GM19397 (cell line): ENCODE measurements at regions not wholly inside any gene's neighbourhood (a gene's known extent, or its start where the extent isn't known, plus 50 kb on each side); places are given as distances from the start of the nearest gene placed in this dataset.

Experiments
- ATAC-seq: cut with Tn5 transposase; IDR thresholded peaks from one replicate; pipeline ENCODE4 v1.9.1; 2021; ENCODE audit warnings: mild to moderate bottlenecking, moderate library complexity; ENCODE audit not compliant: unreplicated experiment

DNA sequence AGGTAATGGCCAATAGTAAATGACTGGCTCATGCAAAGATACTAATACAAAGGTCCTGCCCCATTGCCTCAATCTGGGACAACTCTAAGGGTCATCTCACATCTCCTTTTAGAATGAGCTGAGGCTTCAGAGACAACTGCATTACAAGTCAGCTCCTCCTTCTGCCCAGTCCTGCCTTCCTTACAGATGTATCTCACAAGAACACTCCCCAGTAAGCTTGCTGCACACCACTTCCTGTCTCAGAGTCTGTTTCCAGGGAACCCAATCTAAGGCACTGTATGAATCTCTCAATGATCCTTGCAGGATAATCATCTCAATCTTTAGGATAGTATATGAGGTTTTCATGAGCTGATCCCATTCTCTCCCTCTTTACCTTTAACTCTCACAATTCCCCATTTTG lies 57.8 kb upstream of the ZDHHC17 start:
- no peak for ATAC-seq

DNA sequence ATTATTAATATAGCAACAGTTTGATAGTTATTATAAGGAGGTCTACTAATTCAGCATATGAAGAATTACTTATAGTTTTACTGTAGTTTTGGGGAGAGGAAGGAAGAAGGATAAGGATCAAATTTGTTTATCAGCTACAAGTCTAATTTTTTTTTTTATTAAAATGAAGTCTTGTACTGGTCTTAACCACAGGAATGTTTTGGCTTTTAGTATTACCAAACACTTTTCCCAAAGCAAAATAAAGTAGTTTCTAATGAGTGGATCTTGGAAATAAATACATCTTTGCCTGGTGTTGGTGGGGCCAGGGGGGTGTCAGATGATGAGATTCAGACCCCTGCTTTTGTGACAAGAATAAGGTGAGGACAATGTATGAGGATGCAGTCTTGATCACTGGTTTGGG lies 57.2 kb upstream of the ZDHHC17 start:
- ATAC-seq, result no peak

DNA sequence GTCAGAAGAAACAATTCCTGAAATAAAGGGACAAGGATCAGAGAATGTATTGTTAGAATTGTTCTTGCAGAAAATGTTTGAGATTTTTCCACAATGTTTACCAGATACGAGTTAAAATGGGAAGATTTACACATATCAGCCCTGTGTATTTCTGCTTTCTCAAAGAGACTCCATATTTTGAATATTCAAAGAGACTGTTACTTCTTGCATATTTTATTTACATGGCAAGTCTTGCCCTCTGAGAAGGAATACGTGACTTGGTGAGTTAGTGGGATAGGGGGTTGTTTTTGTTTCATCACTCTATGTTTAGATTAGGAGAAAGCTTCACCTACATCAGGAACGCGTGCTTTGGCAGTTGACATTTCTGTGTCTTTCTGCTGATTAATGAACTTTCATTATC lies 56.1 kb upstream of the ZDHHC17 start:
- no peak for ATAC-seq

DNA sequence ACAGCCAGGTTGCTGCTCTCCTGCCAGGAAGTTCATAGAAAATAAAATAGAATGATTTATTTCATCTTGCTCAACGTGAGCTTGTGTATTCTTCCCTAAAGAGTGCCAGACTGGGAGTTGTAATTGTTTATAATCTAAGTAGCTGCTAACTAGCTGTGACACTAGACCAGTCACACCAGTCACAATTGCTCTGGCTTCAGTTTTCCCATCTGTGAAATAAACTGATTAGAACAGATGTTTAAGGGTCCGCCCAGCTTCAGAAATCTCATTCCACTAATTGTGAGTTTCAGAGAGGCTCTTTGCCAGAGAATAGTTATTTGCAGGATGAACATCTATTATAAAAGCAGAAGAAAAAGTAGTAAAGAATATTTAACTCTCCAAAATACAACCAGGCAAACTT lies 55.6 kb upstream of the ZDHHC17 start:
- no peak for ATAC-seq

DNA sequence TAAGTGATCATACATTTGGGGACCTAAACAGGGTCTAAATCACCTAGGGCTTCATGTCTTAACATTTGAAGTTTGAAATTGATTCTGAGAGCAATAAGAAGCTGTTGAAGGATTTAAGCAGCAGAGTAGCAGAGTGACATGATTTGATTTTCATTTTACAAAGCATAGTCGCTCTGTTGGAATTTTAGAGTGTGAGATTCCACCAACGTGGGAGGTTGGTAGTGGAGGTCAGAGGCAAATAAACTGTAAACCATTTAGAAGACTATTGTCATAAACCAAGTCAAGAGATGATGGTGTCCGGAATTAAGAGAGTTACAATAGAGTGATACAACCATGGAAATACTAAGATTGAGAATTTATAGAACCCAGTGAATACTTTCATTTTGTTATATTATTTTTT lies 52.7 kb upstream of the ZDHHC17 start:
- ATAC-seq, result no peak

DNA sequence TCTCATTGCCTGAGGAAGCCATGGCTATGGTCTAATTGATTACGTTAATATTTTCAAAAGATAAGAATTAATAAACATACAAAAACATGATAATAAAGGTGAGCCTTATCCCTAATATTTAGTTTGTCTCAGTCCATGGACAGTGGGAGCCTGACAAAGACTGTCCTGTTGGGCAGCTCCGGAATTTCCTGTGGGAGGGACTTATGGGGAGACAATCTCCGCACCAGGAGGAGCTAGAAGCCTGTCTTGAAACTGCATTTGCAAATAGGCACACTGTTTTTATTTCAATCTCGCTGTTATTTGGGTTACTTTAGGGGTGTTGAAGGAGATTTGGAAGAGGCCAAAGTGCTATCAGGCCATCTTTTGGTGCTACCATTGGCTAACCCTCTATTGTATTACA lies 50.8 kb upstream of the ZDHHC17 start:
- no peak for ATAC-seq

DNA sequence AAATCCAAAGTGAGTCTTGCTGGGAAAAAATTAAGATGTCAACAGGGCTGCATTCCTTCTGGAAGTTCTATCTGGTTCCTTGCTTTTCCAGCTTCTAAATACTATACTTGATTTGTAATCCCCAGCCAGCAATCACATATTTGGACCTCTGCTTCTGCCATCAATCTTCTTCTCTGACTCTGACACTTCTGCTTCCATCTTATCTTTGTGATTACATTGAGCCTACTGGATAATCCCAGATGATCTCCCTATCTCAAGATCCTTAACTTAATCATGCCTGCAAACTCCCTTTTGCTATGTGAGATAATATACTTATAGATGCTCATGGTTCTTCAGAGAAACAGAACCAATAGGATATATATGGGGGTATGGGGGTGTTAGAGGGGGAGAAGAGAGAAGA lies 49.9 kb upstream of the ZDHHC17 start:
- no peak for ATAC-seq
